Astrocyte (in vitro differentiated cells and primary cell): ENCODE measurements at regions not wholly inside any gene's neighbourhood (a gene's known extent, or its start where the extent isn't known, plus 50 kb on each side); places are given as distances from the start of the nearest gene placed in this dataset.

Experiments
- DNase-seq: peaks from one replicate; pipeline ENCODE4 v3.0.0-alpha.2; 2010; ENCODE audit warnings: low read depth
- FAIRE-seq: peaks from 2 replicates; lab custom pipeline; 2011; peaks lifted over from hg19 to GRCh38; lab: Jason Lieb, UNC
- H2AFZ ChIP-seq: 2 replicates; pipeline ENCODE4 v1.6.0; 2012; ENCODE audit warnings: low read depth, low read length, inconsistent platforms
- H3K27ac ChIP-seq: 2 replicates; pipeline ENCODE4 v1.5.1; 2011; ENCODE audit warnings: low read depth, low read length, inconsistent platforms
- H3K27me3 ChIP-seq: 2 replicates; pipeline ENCODE4 v1.6.0; 2011; ENCODE audit warnings: low read length, inconsistent platforms; ENCODE audit not compliant: insufficient read depth
- H3K36me3 ChIP-seq: 2 replicates; pipeline ENCODE4 v1.5.1; 2011; ENCODE audit warnings: low read length, inconsistent platforms; ENCODE audit not compliant: insufficient read depth
- H3K4me1 ChIP-seq: 2 replicates; pipeline ENCODE4 v1.5.1; 2011; ENCODE audit warnings: low read length, inconsistent platforms; ENCODE audit not compliant: insufficient read depth
- H3K4me2 ChIP-seq: 2 replicates; pipeline ENCODE4 v1.6.0; 2012; ENCODE audit warnings: low read length, inconsistent platforms
- H3K4me3 ChIP-seq: 2 replicates; pipeline ENCODE4 v1.5.1; 2011; ENCODE audit warnings: low read depth, mild to moderate bottlenecking, low read length, inconsistent platforms; ENCODE audit not compliant: insufficient read depth
- H3K79me2 ChIP-seq: 2 replicates; pipeline ENCODE4 v1.6.0; 2012; ENCODE audit warnings: mild to moderate bottlenecking, low read length, inconsistent platforms; ENCODE audit not compliant: insufficient read depth
- H3K9ac ChIP-seq: 2 replicates; pipeline ENCODE4 v1.6.0; 2012; ENCODE audit warnings: mild to moderate bottlenecking, low read length, inconsistent platforms
- H3K9me3 ChIP-seq: 2 replicates; pipeline ENCODE4 v1.5.1; 2012; ENCODE audit warnings: low read depth, mild to moderate bottlenecking, low read length, inconsistent platforms; ENCODE audit not compliant: insufficient read depth
- H4K20me1 ChIP-seq: 2 replicates; pipeline ENCODE4 v1.6.0; 2012; ENCODE audit warnings: low read length, inconsistent platforms; ENCODE audit not compliant: insufficient read depth
- H3K27ac Mint-ChIP-seq: one replicate; pipeline ENCODE4 v1.8.0; 2021; ENCODE audit warnings: mild to moderate bottlenecking, mixed read lengths; ENCODE audit not compliant: unreplicated experiment
- H3K27me3 Mint-ChIP-seq: one replicate; pipeline ENCODE4 v1.8.0; 2021; ENCODE audit warnings: low read depth, mixed read lengths; ENCODE audit not compliant: unreplicated experiment
- H3K36me3 Mint-ChIP-seq: one replicate; pipeline ENCODE4 v1.8.0; 2021; ENCODE audit warnings: low read depth, mixed read lengths; ENCODE audit not compliant: unreplicated experiment
- H3K4me1 Mint-ChIP-seq: one replicate; pipeline ENCODE4 v1.8.0; 2021; ENCODE audit warnings: low read depth, mixed read lengths; ENCODE audit not compliant: unreplicated experiment
- H3K4me3 Mint-ChIP-seq: one replicate; pipeline ENCODE4 v1.8.0; 2021; ENCODE audit warnings: mild to moderate bottlenecking, moderate library complexity, mixed read lengths; ENCODE audit not compliant: unreplicated experiment
- H3K9me3 Mint-ChIP-seq: one replicate; pipeline ENCODE4 v1.8.0; 2021; ENCODE audit warnings: mild to moderate bottlenecking, mixed read lengths; ENCODE audit not compliant: unreplicated experiment
- EZH2 ChIP-seq: IDR thresholded peaks from 2 replicates; pipeline ENCODE4 v1.6.1; 2012; ENCODE audit warnings: mild to moderate bottlenecking, low read length, inconsistent platforms; ENCODE audit not compliant: insufficient read depth
- TF ChIP-seq, protein P1 (sequence below): IDR thresholded peaks from 2 replicates; pipeline ENCODE4 v1.5.1; 2011; ENCODE audit warnings: low read depth, mild to moderate bottlenecking, inconsistent platforms, low read length, moderate library complexity; ENCODE audit not compliant: insufficient read depth

DNA sequence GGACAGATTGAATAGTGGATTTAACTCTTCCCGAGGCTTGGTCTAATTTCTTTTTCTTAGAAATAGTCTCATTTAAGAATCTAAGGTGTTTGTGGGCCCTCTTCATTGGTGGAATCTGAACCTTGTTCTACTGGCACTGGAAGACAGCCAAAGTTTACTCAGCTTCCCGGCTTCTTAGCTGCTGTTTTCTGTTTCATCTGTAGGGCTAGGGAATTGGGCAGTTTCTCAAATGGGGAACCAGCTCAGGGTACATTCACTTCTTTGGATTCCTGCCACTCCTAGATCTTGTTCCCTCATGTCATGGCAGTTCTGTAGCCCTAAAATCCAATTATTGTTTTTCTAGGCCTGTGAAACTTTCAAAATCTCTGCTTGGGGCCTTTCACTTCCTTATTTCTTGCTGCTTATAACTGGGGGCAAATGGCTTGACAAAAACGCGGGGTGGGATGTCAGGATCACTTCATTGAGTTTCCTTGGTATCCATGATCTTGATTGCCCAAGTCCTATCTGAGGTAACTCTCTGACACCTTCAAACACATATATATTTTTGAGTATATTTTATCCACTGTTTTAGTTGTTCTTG lies 985.0 kb downstream of the C4orf33 start:
- DNase-seq (no peak), FAIRE-seq (no peak)
- no peak overlapping the region for H3K9ac ChIP-seq
- no peaks in the 10 kb centered on the region for H4K20me1 ChIP-seq
- H3K27ac Mint-ChIP-seq: no peak overlapping the region
- no peaks in the 10 kb centered on the region for H3K4me1 Mint-ChIP-seq
- H3K27me3 ChIP-seq: no peaks in the 10 kb centered on the region
- no peaks in the 10 kb centered on the region for H3K4me1 ChIP-seq
- H3K9me3 Mint-ChIP-seq: no peaks in the 10 kb centered on the region
- no peaks in the 10 kb centered on the region for H3K36me3 ChIP-seq
- H3K36me3 Mint-ChIP-seq: no peaks in the 10 kb centered on the region
- H3K4me3 ChIP-seq: no peak overlapping the region
- no peak for TF ChIP-seq EZH2
- TF ChIP-seq, protein P1, sequence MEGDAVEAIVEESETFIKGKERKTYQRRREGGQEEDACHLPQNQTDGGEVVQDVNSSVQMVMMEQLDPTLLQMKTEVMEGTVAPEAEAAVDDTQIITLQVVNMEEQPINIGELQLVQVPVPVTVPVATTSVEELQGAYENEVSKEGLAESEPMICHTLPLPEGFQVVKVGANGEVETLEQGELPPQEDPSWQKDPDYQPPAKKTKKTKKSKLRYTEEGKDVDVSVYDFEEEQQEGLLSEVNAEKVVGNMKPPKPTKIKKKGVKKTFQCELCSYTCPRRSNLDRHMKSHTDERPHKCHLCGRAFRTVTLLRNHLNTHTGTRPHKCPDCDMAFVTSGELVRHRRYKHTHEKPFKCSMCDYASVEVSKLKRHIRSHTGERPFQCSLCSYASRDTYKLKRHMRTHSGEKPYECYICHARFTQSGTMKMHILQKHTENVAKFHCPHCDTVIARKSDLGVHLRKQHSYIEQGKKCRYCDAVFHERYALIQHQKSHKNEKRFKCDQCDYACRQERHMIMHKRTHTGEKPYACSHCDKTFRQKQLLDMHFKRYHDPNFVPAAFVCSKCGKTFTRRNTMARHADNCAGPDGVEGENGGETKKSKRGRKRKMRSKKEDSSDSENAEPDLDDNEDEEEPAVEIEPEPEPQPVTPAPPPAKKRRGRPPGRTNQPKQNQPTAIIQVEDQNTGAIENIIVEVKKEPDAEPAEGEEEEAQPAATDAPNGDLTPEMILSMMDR: no peak
- no peak overlapping the region for H3K4me2 ChIP-seq
- no peak overlapping the region for H3K4me3 Mint-ChIP-seq
- H3K9me3 ChIP-seq: no peaks in the 10 kb centered on the region
- H3K27me3 Mint-ChIP-seq: no peaks in the 10 kb centered on the region
- no peaks in the 10 kb centered on the region for H3K79me2 ChIP-seq
- H2AFZ ChIP-seq: no peak overlapping the region
- H3K27ac ChIP-seq: no peak overlapping the region

DNA sequence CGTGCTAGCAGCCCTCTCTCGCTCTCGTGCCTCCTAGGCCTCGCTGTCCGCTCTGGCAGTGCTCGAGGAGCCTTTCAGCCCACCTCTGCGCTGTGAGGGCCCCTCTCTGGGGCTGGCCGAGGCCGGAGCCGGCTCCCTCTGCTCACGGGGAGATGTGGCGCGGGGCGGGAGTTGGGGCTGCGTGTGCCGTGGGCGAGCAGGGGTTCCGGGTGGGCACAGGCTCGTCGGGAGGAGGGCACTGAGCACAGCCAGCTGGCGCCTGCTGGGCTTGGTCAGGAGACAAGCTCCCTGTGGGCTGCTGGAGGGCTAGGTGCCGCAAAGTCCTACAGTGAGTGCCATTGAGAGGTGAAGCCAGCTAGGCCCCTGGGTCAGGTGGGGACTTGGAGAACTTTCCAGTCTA lies 994.5 kb downstream of the C4orf33 start:
- H3K4me3 ChIP-seq: no peak overlapping the region
- H3K36me3 ChIP-seq: no peaks in the 10 kb centered on the region
- H3K4me1 Mint-ChIP-seq: peaks cover 2% of the 10 kb centered on the region
- no peak overlapping the region for H3K9ac ChIP-seq
- no peaks in the 10 kb centered on the region for H3K79me2 ChIP-seq
- no peaks in the 10 kb centered on the region for H3K27me3 ChIP-seq
- no peaks in the 10 kb centered on the region for H3K9me3 ChIP-seq
- H2AFZ ChIP-seq: no peak overlapping the region
- no peak overlapping the region for H3K4me2 ChIP-seq
- no peaks in the 10 kb centered on the region for H3K4me1 ChIP-seq
- no peaks in the 10 kb centered on the region for H3K9me3 Mint-ChIP-seq
- H3K36me3 Mint-ChIP-seq: no peaks in the 10 kb centered on the region
- DNase-seq: no peak
- H4K20me1 ChIP-seq: no peaks in the 10 kb centered on the region
- H3K27me3 Mint-ChIP-seq: no peaks in the 10 kb centered on the region
- H3K4me3 Mint-ChIP-seq: no peak overlapping the region
- no peak for FAIRE-seq
- H3K27ac Mint-ChIP-seq: no peak overlapping the region
- no peak overlapping the region for H3K27ac ChIP-seq
- TF ChIP-seq, protein P1: no peak
- no peak for TF ChIP-seq EZH2

DNA sequence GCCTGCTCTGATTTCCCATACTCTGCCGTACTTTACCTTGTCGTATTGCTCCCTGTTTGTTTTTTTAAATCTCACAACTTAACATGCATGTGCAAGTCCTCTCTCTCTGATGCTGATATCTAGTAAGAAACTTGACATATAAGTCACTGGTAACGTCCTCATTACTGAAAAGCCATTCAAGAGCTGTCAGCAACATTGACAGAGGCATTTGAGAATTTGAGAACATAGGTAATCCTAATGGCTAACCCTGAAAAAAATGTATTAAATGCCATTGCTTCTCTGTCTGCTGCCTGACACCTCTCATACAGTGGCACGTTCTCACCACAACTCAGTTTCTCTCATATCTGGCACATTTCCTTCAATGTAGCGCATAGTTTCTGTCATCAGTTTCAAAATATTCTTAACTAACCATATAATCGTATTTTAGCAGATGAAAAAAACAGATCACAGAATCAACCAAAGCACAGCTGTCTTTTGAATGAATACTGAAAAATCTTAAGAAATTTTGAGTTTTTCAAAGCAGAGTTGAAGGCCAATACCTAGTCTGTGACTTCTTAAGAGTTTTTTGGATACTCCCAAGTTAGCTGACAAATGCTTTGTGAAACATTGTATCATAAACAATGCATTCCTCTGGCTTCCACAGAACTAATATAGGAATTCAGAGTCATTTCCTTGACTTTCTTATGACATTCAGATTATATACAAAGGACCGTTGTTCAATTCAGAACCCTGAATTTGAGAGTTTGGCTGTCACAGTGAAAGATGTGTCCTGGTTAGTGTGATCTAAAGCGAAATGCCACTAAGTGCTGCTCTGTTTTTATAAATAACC lies 996.4 kb downstream of the C4orf33 start:
- Histone ChIP-seq H3K9me3 (no peaks in the 10 kb centered on the region), H3K27me3 (no peaks in the 10 kb centered on the region), H3K27ac (no peak overlapping the region), H3K4me1 (no peaks in the 10 kb centered on the region), H3K36me3 (no peaks in the 10 kb centered on the region), H3K4me2 (no peak overlapping the region), H2AFZ (no peak overlapping the region), H4K20me1 (no peaks in the 10 kb centered on the region), H3K4me3 (no peak overlapping the region), H3K9ac (no peak overlapping the region), H3K79me2 (no peaks in the 10 kb centered on the region)
- Mint-ChIP-seq H3K27me3 (no peaks in the 10 kb centered on the region), H3K27ac (no peak overlapping the region), H3K4me3 (no peak overlapping the region), H3K9me3 (no peaks in the 10 kb centered on the region), H3K36me3 (no peaks in the 10 kb centered on the region), H3K4me1 (peaks cover 2% of the 10 kb centered on the region)
- no peak for DNase-seq
- TF ChIP-seq EZH2: no peak
- TF ChIP-seq, protein P1: no peak
- FAIRE-seq: no peak
